Mesothelial cell of epicardium (in vitro differentiated cells): ENCODE measurements at regions not wholly inside any gene's neighbourhood (a gene's known extent, or its start where the extent isn't known, plus 50 kb on each side); places are given as distances from the start of the nearest gene placed in this dataset.

ENCODE experiments used
- DNase-seq, 2 experiments: peaks; one replicate each; pipeline ENCODE4 v3.0.0; 2021; ENCODE audit warnings: low spot score in 2 of 2; ENCODE audit not compliant: unreplicated experiment in 2 of 2
- H3K27ac Mint-ChIP-seq: 2 replicates; pipeline ENCODE4 v1.8.0; 2021; ENCODE audit warnings: mixed read lengths
- H3K27me3 Mint-ChIP-seq: 2 replicates; pipeline ENCODE4 v1.8.0; 2021; ENCODE audit warnings: low read depth, mixed read lengths
- H3K36me3 Mint-ChIP-seq: 2 replicates; pipeline ENCODE4 v1.8.0; 2021; ENCODE audit warnings: mixed read lengths
- H3K4me1 Mint-ChIP-seq: 2 replicates; pipeline ENCODE4 v1.8.0; 2021; ENCODE audit warnings: mixed read lengths
- H3K4me3 Mint-ChIP-seq: 2 replicates; pipeline ENCODE4 v1.8.0; 2021; ENCODE audit warnings: mild to moderate bottlenecking, moderate library complexity, mixed read lengths
- H3K9me3 Mint-ChIP-seq: 2 replicates; pipeline ENCODE4 v1.8.0; 2021; ENCODE audit warnings: mixed read lengths
- TF ChIP-seq, protein P1 (sequence below): fragments of 200-600 bp; sonication (generic); IDR thresholded peaks from one replicate; pipeline ENCODE4 v1.5.0; 2021; ENCODE audit warnings: antibody characterized with exemption; ENCODE audit not compliant: unreplicated experiment

DNA sequence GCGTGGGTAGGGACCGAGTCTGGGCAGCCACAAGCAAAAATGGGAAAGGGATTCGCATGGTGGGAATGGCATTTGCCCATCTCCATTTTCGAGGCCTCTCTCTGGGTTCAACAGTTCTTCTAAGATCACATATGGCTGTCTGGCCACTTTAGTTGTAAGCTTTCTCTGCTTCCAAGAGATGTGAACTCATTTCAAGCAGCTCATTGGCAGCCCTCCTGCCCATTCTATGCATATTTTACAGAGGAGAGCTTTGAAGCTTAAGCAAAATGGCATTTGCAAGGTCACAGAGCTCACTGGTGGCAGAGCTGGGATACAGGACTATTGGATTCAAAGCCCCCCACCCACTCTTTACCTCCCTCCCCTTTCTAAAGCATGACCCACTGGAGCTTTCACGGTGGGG lies 93.7 kb downstream of the HHIPL2 start:
- Mint-ChIP-seq H3K36me3 (peaks cover 3% of the 10 kb centered on the region), H3K27ac (no peak overlapping the region), H3K9me3 (peaks cover 18% of the 10 kb centered on the region), H3K4me3 (no peak overlapping the region), H3K27me3 (peaks cover 21% of the 10 kb centered on the region), H3K4me1 (peaks cover 8% of the 10 kb centered on the region)
- no peak for DNase-seq
- TF ChIP-seq, protein P1, sequence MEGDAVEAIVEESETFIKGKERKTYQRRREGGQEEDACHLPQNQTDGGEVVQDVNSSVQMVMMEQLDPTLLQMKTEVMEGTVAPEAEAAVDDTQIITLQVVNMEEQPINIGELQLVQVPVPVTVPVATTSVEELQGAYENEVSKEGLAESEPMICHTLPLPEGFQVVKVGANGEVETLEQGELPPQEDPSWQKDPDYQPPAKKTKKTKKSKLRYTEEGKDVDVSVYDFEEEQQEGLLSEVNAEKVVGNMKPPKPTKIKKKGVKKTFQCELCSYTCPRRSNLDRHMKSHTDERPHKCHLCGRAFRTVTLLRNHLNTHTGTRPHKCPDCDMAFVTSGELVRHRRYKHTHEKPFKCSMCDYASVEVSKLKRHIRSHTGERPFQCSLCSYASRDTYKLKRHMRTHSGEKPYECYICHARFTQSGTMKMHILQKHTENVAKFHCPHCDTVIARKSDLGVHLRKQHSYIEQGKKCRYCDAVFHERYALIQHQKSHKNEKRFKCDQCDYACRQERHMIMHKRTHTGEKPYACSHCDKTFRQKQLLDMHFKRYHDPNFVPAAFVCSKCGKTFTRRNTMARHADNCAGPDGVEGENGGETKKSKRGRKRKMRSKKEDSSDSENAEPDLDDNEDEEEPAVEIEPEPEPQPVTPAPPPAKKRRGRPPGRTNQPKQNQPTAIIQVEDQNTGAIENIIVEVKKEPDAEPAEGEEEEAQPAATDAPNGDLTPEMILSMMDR: no peak

DNA sequence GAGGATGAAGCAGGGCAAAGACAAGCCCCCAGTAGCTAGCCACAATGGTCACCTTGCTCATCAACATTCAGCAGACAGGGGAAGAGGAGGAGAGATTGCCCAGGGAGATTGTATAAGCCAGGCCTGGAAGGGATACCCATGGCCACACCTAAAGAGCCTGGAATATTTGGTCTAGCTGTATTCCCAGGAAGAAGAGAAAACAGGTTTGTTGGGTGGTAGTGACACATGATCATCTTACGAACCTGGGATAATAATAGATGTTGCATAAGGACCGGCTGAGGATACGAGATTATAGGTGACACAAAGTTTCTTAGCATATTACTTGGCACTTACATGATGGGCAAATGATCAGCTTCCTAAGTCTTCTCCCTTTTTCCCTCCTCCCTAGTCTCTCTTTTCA lies 95.9 kb downstream of the HHIPL2 start:
- Mint-ChIP-seq H3K9me3 (peaks cover 3% of the 10 kb centered on the region), H3K4me3 (no peak overlapping the region), H3K27ac (no peak overlapping the region), H3K36me3 (no peaks in the 10 kb centered on the region), H3K4me1 (peaks cover 8% of the 10 kb centered on the region), H3K27me3 (peaks cover 34% of the 10 kb centered on the region)
- TF ChIP-seq, protein P1: no peak
- DNase-seq: no peak

DNA sequence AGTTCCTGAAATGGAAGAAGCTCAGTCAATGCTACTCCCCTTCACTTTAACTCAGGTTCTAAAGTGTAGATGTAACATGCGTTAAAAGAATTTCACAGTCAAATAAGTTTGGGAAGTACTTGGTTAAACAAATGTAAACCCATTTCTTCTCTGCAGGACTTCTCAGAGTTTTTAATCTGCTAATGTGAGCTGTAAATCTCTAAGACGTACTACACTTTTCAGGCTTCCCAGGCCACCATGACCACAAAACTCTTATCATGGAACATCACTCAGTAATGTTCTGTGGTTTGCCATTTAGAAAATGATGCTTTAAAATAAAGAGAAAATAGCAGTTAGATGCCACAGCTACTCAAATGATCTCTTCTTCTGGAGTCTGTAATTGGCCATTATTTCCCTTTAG lies 104.3 kb downstream of the HHIPL2 start:
- TF ChIP-seq, protein P1: no peak
- H3K27me3 Mint-ChIP-seq: peaks cover 25% of the 10 kb centered on the region
- no peak overlapping the region for H3K4me3 Mint-ChIP-seq
- no peaks in the 10 kb centered on the region for H3K36me3 Mint-ChIP-seq
- peaks cover 14% of the 10 kb centered on the region for H3K4me1 Mint-ChIP-seq
- no peak overlapping the region for H3K27ac Mint-ChIP-seq
- H3K9me3 Mint-ChIP-seq: no peaks in the 10 kb centered on the region
- no peak for DNase-seq

DNA sequence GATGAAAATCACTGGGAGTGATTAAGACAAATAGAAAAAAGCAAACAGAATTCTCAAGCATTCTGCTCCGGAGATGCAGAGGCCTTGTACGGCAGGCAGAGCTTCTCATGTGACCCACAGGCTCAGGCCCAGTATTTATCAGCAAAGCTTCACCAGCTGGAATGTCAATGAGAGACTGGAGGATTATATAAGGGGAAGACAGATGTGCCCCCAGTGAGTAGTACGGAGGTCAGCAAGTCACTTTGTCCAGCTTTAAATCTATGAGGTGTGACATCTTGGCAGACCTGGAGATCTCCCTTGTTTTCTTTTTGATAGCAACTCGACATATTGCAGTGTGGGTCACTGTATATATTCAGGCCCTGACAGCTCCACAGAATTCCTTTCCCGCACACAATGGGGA lies 106.8 kb downstream of the HHIPL2 start:
- Mint-ChIP-seq H3K27me3 (peaks cover 13% of the 10 kb centered on the region), H3K27ac (peak overlapping the region; percentile 89), H3K9me3 (no peaks in the 10 kb centered on the region), H3K36me3 (no peaks in the 10 kb centered on the region), H3K4me3 (no peak overlapping the region), H3K4me1 (peaks cover 14% of the 10 kb centered on the region)
- DNase-seq: no peak
- TF ChIP-seq, protein P1: no peak

DNA sequence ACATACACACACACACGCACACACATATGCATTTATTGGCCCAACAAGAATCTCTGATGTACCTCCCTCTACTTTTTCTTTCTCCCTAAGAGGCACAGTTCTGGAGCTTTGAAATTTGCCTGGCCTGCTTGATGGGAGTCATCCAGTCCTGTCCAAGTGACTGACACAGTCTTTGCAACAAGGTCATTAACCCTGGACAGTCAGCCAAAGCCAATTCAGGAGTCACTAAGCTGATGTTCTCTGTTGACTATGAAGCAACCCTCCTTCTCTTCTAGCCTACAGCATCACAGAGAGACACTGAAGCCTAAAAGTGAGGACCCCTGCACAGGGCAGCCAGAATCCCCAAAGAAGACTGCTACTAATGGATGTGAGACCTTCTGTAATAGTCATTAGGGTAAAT lies 123.1 kb downstream of the HHIPL2 start:
- Mint-ChIP-seq H3K27ac (no peak overlapping the region), H3K27me3 (peaks cover 27% of the 10 kb centered on the region), H3K4me3 (no peak overlapping the region), H3K9me3 (peaks cover 3% of the 10 kb centered on the region), H3K4me1 (no peaks in the 10 kb centered on the region), H3K36me3 (no peaks in the 10 kb centered on the region)
- DNase-seq: no peak
- TF ChIP-seq, protein P1: no peak

DNA sequence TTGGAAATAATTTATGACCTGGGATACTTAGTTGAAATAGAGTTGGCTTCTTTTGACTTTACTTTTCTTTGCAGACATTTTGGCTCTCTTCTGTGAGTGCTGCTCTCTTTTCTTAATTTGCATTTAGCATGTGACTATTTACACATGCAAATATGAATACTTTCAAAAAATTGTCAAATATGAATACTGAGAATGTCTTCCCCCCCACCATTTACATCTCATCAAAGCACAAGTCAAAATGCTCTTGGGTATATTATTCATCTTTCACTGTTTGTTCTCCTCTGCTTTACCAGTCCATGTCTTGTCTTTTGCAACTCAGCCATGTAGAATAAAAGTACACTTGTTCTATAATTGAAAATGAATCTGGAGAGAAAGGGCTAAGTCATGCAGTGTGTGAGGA lies 126.5 kb downstream of the HHIPL2 start:
- Mint-ChIP-seq H3K27ac (no peak overlapping the region), H3K36me3 (no peaks in the 10 kb centered on the region), H3K9me3 (no peaks in the 10 kb centered on the region), H3K4me1 (no peaks in the 10 kb centered on the region), H3K4me3 (no peak overlapping the region), H3K27me3 (peaks cover 43% of the 10 kb centered on the region)
- no peak for DNase-seq
- TF ChIP-seq, protein P1: no peak
